ENCODE measurements at regions not wholly inside any gene's neighbourhood (a gene's known extent, or its start where the extent isn't known, plus 50 kb on each side); places are given as distances from the start of the nearest gene placed in this dataset.

GRCh38 chr13:34311251-34311650, 493.3 kb downstream of the RFC3 start:
- no peak for DNase-seq (ENCODE audit: low read depth)
- H3K4me3 ChIP-seq (ENCODE audit: low read depth, low read length) = no peak overlapping the region
- TF ChIP-seq CTCF (conservative IDR thresholded peaks at IDR 0.05; ENCODE audit: low read depth, low read length) = no peak

- DNase-seq (ENCODE audit: low read depth) = no peak
- no peak overlapping the region for H3K4me3 ChIP-seq (ENCODE audit: low read depth, low read length)
- no peak for TF ChIP-seq CTCF (conservative IDR thresholded peaks at IDR 0.05; ENCODE audit: low read depth, low read length)
Observed at GRCh38 chr13:34312578-34312977, 494.6 kb downstream of the RFC3 start.

GRCh38 chr13:34320084-34320483, 502.1 kb downstream of the RFC3 start:
- no peak for TF ChIP-seq CTCF (conservative IDR thresholded peaks at IDR 0.05; ENCODE audit: low read depth, low read length)
- H3K4me3 ChIP-seq (ENCODE audit: low read depth, low read length) = no peak overlapping the region
- DNase-seq (ENCODE audit: low read depth) = no peak

- no peak for DNase-seq (ENCODE audit: low read depth)
- no peak for TF ChIP-seq CTCF (conservative IDR thresholded peaks at IDR 0.05; ENCODE audit: low read depth, low read length)
- H3K4me3 ChIP-seq (ENCODE audit: low read depth, low read length) = no peak overlapping the region
Observed at GRCh38 chr13:34322014-34322742, 504.2 kb downstream of the RFC3 start.

- no peak for DNase-seq (ENCODE audit: low read depth)
- no peak overlapping the region for H3K4me3 ChIP-seq (ENCODE audit: low read depth, low read length)
- TF ChIP-seq CTCF (conservative IDR thresholded peaks at IDR 0.05; ENCODE audit: low read depth, low read length) = no peak
Observed at GRCh38 chr13:34322743-34323074, 504.8 kb downstream of the RFC3 start.

GRCh38 chr13:34335014-34336007, 517.4 kb downstream of the RFC3 start:
- no peak for TF ChIP-seq CTCF (conservative IDR thresholded peaks at IDR 0.05; ENCODE audit: low read depth, low read length)

More at GRCh38 chr13:34335014-34336007, 517.4 kb downstream of the RFC3 start:
- no peak for DNase-seq (ENCODE audit: low read depth)
- no peak overlapping the region for H3K4me3 ChIP-seq (ENCODE audit: low read depth, low read length)

Data from choroid plexus epithelial cell (primary cell).